H1 (cell line): ENCODE measurements at regions not wholly inside any gene's neighbourhood (a gene's known extent, or its start where the extent isn't known, plus 50 kb on each side); places are given as distances from the start of the nearest gene placed in this dataset.
A peak's percentile ranks its signal among the peaks of the same experiment; 100 is the strongest.

ENCODE experiments used
- CTCF ChIA-PET: fragments of 300-600 bp; sonication (Branson Sonifier 250); formaldehyde crosslinking; loops from one replicate; lab custom pipeline; 2021; ENCODE audit not compliant: partially characterized antibody; lab: Charles Lee
- POLR2A ChIA-PET: fragments of 300-600 bp; sonication (Branson Sonifier 250); formaldehyde crosslinking; loops from one replicate; lab custom pipeline; 2021; ENCODE audit warnings: inconsistent platforms; ENCODE audit not compliant: partially characterized antibody; lab: Charles Lee
- DNase-seq, 2 experiments: peaks; one replicate each; pipeline versions ENCODE4 v3.0.0 to v3.0.0-alpha.2; 2010 to 2022; ENCODE audit warnings: low spot score in 2 of 2, low read depth in 1 of 2, mixed read lengths in 1 of 2
- FAIRE-seq: peaks from 2 replicates; lab custom pipeline; 2011; peaks lifted over from hg19 to GRCh38; lab: Jason Lieb, UNC
- H2AFZ ChIP-seq: 2 replicates; pipeline ENCODE4 v1.8.1; 2012; ENCODE audit warnings: low read length, inconsistent platforms
- H2AK5ac ChIP-seq: 2 replicates; pipeline ENCODE4 v1.6.1; 2013; ENCODE audit warnings: low read depth, low read length
- H2BK120ac ChIP-seq: replicated peaks from 2 replicates; pipeline ENCODE3; 2013; ENCODE audit warnings: low read depth, low read length, inconsistent platforms
- H2BK12ac ChIP-seq: 2 replicates; pipeline ENCODE4 v1.6.1; 2013; ENCODE audit warnings: low read depth, low read length
- H2BK15ac ChIP-seq: 2 replicates; pipeline ENCODE4 v1.6.1; 2013; ENCODE audit warnings: low read length
- H2BK20ac ChIP-seq: 2 replicates; pipeline ENCODE4 v1.6.1; 2013; ENCODE audit warnings: low read length
- H2BK5ac ChIP-seq: 2 replicates; pipeline ENCODE4 v1.6.1; 2013; ENCODE audit warnings: low read depth, low read length
- H3K14ac ChIP-seq: 2 replicates; pipeline ENCODE4 v1.6.1; 2013; ENCODE audit warnings: inconsistent platforms; ENCODE audit not compliant: insufficient read length
- H3K18ac ChIP-seq: 2 replicates; pipeline ENCODE4 v1.6.1; 2013; ENCODE audit warnings: low read length; ENCODE audit errors: extremely low read depth
- H3K23ac ChIP-seq: 2 replicates; pipeline ENCODE4 v1.6.1; 2013; ENCODE audit warnings: inconsistent platforms; ENCODE audit not compliant: insufficient read length
- H3K23me2 ChIP-seq: 2 replicates; pipeline ENCODE4 v1.6.1; 2013; ENCODE audit warnings: low read depth, low read length
- H3K27ac ChIP-seq: 2 replicates; pipeline ENCODE4 v1.6.1; 2011; ENCODE audit warnings: low read depth, low read length, inconsistent platforms
- H3K27me3 ChIP-seq, 4 experiments: replicated peaks in 1 of 4; 1 replicate in 1 of 4; 2 replicates in 3 of 4; pipeline versions ENCODE4 v1.6.1 to v1.8.1; 2011 to 2013; ENCODE audit warnings: low read length in 3 of 4, mild to moderate bottlenecking in 3 of 4, inconsistent platforms in 2 of 4, mixed read lengths in 2 of 4, moderate library complexity in 1 of 4; ENCODE audit not compliant: control insufficient read depth in 3 of 4, insufficient read depth in 3 of 4; ENCODE audit errors: extremely low read depth in 1 of 4
- H3K36me3 ChIP-seq, 4 experiments: 2 replicates each; pipeline versions ENCODE4 v1.6.1 to v1.8.1; 2011 to 2013; ENCODE audit warnings: mild to moderate bottlenecking in 4 of 4, low read length in 3 of 4, moderate library complexity in 2 of 4, control low read depth in 1 of 4, inconsistent platforms in 1 of 4; ENCODE audit not compliant: insufficient read depth in 4 of 4, control insufficient read depth in 2 of 4
- H3K4ac ChIP-seq: replicated peaks from 2 replicates; pipeline ENCODE3; 2013; ENCODE audit warnings: low read length, low read depth, mixed read lengths, inconsistent platforms; ENCODE audit not compliant: insufficient read length
- H3K4me1 ChIP-seq, 4 experiments: replicated peaks in 1 of 4; 1 replicate in 1 of 4; 2 replicates in 3 of 4; pipeline versions ENCODE4 v1.6.1 to v1.8.1; 2011 to 2013; ENCODE audit warnings: low read length in 3 of 4, inconsistent platforms in 2 of 4, mixed read lengths in 1 of 4; ENCODE audit not compliant: insufficient read depth in 4 of 4, control insufficient read depth in 3 of 4
- H3K4me2 ChIP-seq, 2 experiments: 2 replicates each; pipeline versions ENCODE4 v1.6.1 to v1.8.1; 2011 to 2013; ENCODE audit warnings: low read depth in 2 of 2, low read length in 2 of 2, control low read depth in 1 of 2, inconsistent platforms in 1 of 2, mild to moderate bottlenecking in 1 of 2; ENCODE audit not compliant: insufficient read depth in 1 of 2
- H3K4me3 ChIP-seq, 4 experiments: fragments of 200-600, 300-600 bp in 1 of 4; sonication (generic), shearing (Covaris generic), sonication (Bioruptor Twin) in 1 of 4; 2 replicates each; pipeline versions ENCODE4 v1.5.1 to v1.8.1; 2011 to 2016; ENCODE audit warnings: low read length in 4 of 4, low read depth in 3 of 4, control low read depth in 2 of 4, inconsistent platforms in 2 of 4, mild to moderate bottlenecking in 2 of 4, mixed read lengths in 1 of 4, moderate library complexity in 1 of 4; ENCODE audit not compliant: insufficient read depth in 2 of 4; ENCODE audit errors: extremely low read depth in 1 of 4
- H3K56ac ChIP-seq: replicated peaks from 2 replicates; pipeline ENCODE3; 2013; ENCODE audit warnings: low read depth, mild to moderate bottlenecking, mixed read lengths, low read length, inconsistent platforms; ENCODE audit not compliant: insufficient read length
- H3K79me1 ChIP-seq: 2 replicates; pipeline ENCODE4 v1.6.1; 2013; ENCODE audit warnings: low read depth, low read length, control low read depth
- H3K79me2 ChIP-seq, 2 experiments: 2 replicates each; pipeline versions ENCODE4 v1.6.1 to v1.8.1; 2012 to 2013; ENCODE audit warnings: low read length in 2 of 2, mild to moderate bottlenecking in 2 of 2, inconsistent platforms in 1 of 2; ENCODE audit not compliant: insufficient read depth in 2 of 2, control insufficient read depth in 1 of 2
- H3K9ac ChIP-seq, 4 experiments: replicated peaks in 1 of 4; 1 replicate in 1 of 4; 2 replicates in 3 of 4; pipeline versions ENCODE4 v1.6.1 to v1.8.1; 2011 to 2013; ENCODE audit warnings: low read depth in 3 of 4, low read length in 3 of 4, control low read depth in 2 of 4, mild to moderate bottlenecking in 2 of 4, moderate library complexity in 2 of 4, inconsistent platforms in 1 of 4; ENCODE audit errors: extremely low read depth in 1 of 4
- H3K9me3 ChIP-seq, 2 experiments: 2 replicates each; pipeline versions ENCODE4 v1.6.1 to v1.8.1; 2012 to 2013; ENCODE audit warnings: mild to moderate bottlenecking in 2 of 2, moderate library complexity in 2 of 2, control low read depth in 1 of 2, inconsistent platforms in 1 of 2, low read depth in 1 of 2, low read length in 1 of 2, mixed read lengths in 1 of 2; ENCODE audit not compliant: insufficient read depth in 2 of 2
- H4K20me1 ChIP-seq, 2 experiments: replicated peaks in 1 of 2; 2 replicates each; pipeline versions ENCODE3 to v1.8.1; 2011 to 2013; ENCODE audit warnings: inconsistent platforms in 2 of 2, low read length in 2 of 2, mild to moderate bottlenecking in 1 of 2; ENCODE audit not compliant: insufficient read depth in 2 of 2, control insufficient read depth in 1 of 2
- H4K5ac ChIP-seq: 2 replicates; pipeline ENCODE4 v1.6.1; 2013; ENCODE audit warnings: low read length, low read depth, mixed read lengths, inconsistent platforms; ENCODE audit not compliant: insufficient read length
- H4K8ac ChIP-seq: 2 replicates; pipeline ENCODE4 v1.8.0; 2013; ENCODE audit warnings: mild to moderate bottlenecking, moderate library complexity, low read length, inconsistent platforms; ENCODE audit not compliant: insufficient read depth; ENCODE audit errors: extremely low read depth
- H4K91ac ChIP-seq: replicated peaks from 2 replicates; pipeline ENCODE3; 2013; ENCODE audit warnings: low read length, mixed read lengths, inconsistent platforms; ENCODE audit not compliant: insufficient read length
- FOSL1 ChIP-seq: IDR thresholded peaks from 2 replicates; pipeline ENCODE4 v1.6.1; 2011; ENCODE audit warnings: mild to moderate bottlenecking, low read depth, low read length, moderate library complexity; ENCODE audit not compliant: insufficient read depth
- MAX ChIP-seq: IDR thresholded peaks from 2 replicates; pipeline ENCODE4 v1.6.1; 2012; ENCODE audit warnings: inconsistent platforms
- WGBS, 2 experiments: shearing (Covaris generic) in 1 of 2; methylation state at CpG; one replicate each; pipeline versions ENCODE4 v1.1.6 to v1.1.7; 2013 to 2015; ENCODE audit warnings: low lambda C conversion rate in 2 of 2, mixed read lengths in 2 of 2, inconsistent platforms in 1 of 2, low coverage in 1 of 2, missing lambda C conversion rate in 1 of 2; ENCODE audit not compliant: insufficient replicate concordance in 2 of 2, insufficient coverage in 1 of 2, insufficient read length in 1 of 2; ENCODE audit errors: extremely low coverage in 1 of 2, missing lambda C conversion rate in 1 of 2; 5-methylcytosine and 5-hydroxymethylcytosine counted together

GRCh38 chr2:231655488-231655887 is 52.8 kb upstream of the PTMA start:
- Histone ChIP-seq H3K4me1 (peaks cover 6 to 9% (median 8%) of the 10 kb centered on the region in 4 experiments), H3K27me3 (peaks cover 0 to 3% (median 0%) of the 10 kb centered on the region in 4 experiments; a peak in 3 of 7 replicates), H3K4me2 (peak overlapping the region; percentile 4 to 40; a peak in 2 of 4 replicates), H2BK12ac (peak overlapping the region; percentile 76; the same call in 1 of the 2 replicates), H3K79me1 (no peaks in the 10 kb centered on the region), H2BK5ac (peak overlapping the region; percentile 68; the same call in 1 of the 2 replicates), H3K9me3 (no peaks in the 10 kb centered on the region), H3K14ac (no peak overlapping the region), H3K23me2 (no peaks in the 10 kb centered on the region), H3K18ac (peak overlapping the region; percentile 72; the same call in 1 of the 2 replicates), H4K8ac (no peak overlapping the region), H2AFZ (0 out of 2 replicates have a peak overlapping the region, but pooled peaks have one; percentile 23), H3K9ac (peak overlapping the region in 1 of 4 experiments; percentile 32; a peak in 1 of 7 replicates), H3K23ac (no peak overlapping the region), H3K56ac (no peak overlapping the region), H2BK120ac (no peak overlapping the region), H3K27ac (no peak overlapping the region), H4K20me1 (no peaks in the 10 kb centered on the region), H3K79me2 (no peaks in the 10 kb centered on the region), H2AK5ac (no peak overlapping the region), H3K4ac (no peak overlapping the region), H4K91ac (peak overlapping the region; percentile 57), H3K4me3 (no peak overlapping the region), H2BK15ac (no peak overlapping the region; the same call in 1 of the 2 replicates), H3K36me3 (no peaks in the 10 kb centered on the region), H2BK20ac (peak overlapping the region; percentile 93; the same call in 1 of the 2 replicates), H4K5ac (no peak overlapping the region)
- POLR2A ChIA-PET = interaction anchor here (0.8 to 2.5 kb wide), 12 partner anchors 8 to 66 kb away, joined by 3 to 15 read pairs (median 5); partner anchors contain the start of gene PTMA
- TF ChIP-seq MAX (peak; percentile 30; the same call in 1 of the 2 replicates), FOSL1 (no peak)
- FAIRE-seq (no peak), DNase-seq (peak in 1 of 2 experiments; percentile 57)
- WGBS, 2 experiments = 75% methylated on average over 8 of the region's 8 CpGs; no CpG with 5 or more reads in 1 of the 2 experiments
- CTCF ChIA-PET = interaction anchor here (0.8 to 2.9 kb wide), 10 partner anchors 15 to 92 kb away, joined by 3 to 26 read pairs (median 4); no protein-coding TSS in a partner anchor
